Stimulated activated CD8-positive, alpha-beta memory T cell treated with anti-CD3 and anti-CD28 coated beads, Interleukin-2, amount 100 ng/mL, for 48 hours (primary cell): ENCODE measurements at regions not wholly inside any gene's neighbourhood (a gene's known extent, or its start where the extent isn't known, plus 50 kb on each side); places are given as distances from the start of the nearest gene placed in this dataset.
A peak's percentile ranks its signal among the peaks of the same experiment; 100 is the strongest.
"Not testable (repeated sequence)": the region's sequence is repeated elsewhere in the genome, so short reads cannot be mapped to it uniquely, and the experiment has no call there.

ENCODE experiments used
- DNase-seq, 2 donors: peaks; one replicate each; pipeline ENCODE4 v3.0.0-alpha.2; 2020; ENCODE audit warnings: low read depth in 2 of 2

DNA sequence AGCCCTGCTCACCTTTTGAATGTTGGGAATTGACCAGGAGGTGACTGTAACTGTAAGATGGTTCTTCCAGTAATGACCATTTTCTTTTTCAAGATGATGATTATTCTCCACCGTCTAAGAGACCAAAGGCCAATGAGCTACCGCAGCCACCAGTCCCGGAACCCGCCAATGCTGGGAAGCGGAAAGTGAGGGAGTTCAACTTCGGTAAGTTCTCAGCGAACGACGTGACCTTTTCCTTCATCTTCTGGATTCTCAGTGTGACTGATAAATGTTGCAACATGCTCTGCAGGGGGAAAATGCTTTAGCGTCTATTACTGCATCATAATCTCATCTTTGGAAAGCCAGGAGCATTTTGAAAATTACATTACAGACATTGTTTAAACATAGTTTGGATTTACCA is 89.5 kb upstream of the SPDYE9 start:
- not testable (repeated sequence) for DNase-seq

DNA sequence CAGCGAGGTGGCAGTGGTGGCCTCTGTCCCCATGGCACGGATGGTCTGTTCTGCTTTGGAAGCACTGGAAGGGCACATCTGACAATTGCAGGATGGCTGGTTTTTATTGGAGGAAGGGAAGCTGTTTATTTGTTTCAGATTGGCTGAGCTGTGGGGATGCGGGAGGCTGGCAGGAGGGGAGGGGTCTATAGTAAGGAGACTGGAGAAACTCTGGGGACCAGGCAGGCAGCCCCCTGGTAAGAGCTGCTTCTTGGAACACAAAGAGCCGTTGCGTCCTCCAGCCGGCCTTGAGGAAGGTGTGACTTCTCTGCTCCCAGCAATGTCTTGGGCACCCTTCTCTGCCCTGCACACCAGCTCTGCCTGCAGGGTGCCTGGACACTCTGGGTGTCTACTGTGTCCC is 85.1 kb upstream of the SPDYE9 start:
- DNase-seq, result not testable (repeated sequence)

- DNase-seq, result not testable (repeated sequence)
These were observed 84.6 kb upstream of the SPDYE9 start for GRCh38 chr7:73170415-73170814.

DNA sequence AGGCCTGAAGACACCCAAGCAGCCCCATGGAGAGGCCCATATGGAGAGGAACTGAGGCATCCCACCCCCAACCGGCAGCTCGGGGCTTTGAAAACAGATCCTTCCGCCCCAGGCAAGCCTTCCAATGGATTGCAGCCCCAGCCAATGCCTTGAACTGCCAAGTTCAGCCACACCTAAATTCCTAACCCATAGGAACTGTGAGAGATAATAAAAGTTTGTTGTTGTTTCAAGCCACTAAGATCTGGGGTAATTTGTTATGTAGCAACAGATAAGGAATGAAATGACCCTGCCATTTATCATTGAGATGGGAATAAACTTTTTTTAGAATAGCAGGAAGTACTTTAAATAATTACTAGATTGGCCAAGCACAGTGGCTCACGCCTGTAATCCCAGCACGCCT is 80.3 kb upstream of the SPDYE9 start:
- not testable (repeated sequence) for DNase-seq

DNA sequence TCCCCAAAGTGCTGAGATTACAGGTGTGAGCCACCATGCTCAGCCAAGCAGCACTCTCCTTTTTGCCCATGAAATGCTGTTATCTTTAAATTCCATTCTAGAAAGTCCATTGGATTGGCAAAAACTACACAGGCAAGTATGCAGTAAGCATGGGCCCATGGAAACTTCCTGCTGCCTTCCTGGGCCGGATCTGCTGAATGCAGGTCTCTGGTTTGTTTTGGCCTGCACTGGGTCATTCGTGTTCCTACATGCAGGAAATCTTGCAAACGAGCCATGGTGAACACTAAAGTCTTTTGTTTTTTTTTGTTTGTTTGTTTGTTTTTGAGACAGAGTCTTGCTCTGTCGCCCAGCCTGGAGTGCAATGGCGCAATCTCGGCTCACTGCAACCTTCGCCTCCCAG is 76.8 kb upstream of the SPDYE9 start:
- not testable (repeated sequence) for DNase-seq

DNA sequence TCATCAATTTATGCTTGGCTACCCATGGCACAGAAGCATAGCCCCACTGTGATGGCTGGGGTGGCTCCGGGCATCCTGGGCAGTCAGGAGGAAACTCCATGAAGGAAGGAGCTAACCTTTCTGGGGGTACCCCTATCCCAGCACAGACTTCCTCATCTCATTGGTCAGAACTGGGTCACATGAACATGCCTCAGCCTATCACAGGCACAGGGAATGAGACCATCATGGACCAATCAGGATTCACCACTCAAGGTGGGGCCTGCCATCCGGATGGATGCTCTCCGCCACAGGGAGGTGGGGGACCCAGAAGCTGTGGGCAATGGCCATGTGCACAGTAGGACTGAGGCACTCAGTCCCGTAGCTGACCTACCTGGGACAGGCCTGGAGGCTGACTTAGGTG is 75.9 kb upstream of the SPDYE9 start:
- DNase-seq, result not testable (repeated sequence)

GRCh38 chr7:73157169-73157661 is 71.4 kb upstream of the SPDYE9 start:
- not testable (repeated sequence) for DNase-seq

DNA sequence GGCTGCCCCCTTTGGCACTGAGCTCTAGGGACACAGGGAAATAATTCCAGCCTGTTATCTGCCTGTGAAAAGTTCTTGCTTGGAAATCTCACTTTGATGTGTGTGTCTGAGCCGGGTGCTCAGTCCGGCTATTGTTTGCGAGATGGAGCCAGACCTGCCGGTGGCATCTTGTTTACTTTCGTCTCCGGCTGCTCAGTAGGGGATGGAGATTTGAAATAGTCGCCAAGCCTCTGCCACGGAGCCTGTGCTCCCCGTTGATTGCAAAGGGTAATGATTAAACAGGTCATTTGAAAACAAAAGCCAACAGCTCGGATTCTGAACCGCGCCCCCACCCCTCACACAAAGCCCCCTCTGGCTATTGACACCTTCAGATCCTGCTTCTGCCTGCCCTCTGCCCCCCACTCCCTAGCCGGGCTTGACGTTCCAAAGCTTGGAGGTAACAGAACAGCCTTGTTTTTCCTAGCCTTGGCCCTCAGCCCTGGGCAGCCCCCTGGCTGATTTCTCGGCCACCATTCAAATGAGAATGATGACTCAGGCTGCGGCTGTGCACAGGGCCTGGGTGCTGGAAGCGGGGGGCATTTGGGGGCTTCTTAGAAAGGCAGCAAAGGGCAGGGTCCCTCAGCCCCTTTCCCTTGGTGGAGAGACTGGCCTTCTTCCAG is 70.8 kb upstream of the SPDYE9 start:
- not testable (repeated sequence) for DNase-seq

DNA sequence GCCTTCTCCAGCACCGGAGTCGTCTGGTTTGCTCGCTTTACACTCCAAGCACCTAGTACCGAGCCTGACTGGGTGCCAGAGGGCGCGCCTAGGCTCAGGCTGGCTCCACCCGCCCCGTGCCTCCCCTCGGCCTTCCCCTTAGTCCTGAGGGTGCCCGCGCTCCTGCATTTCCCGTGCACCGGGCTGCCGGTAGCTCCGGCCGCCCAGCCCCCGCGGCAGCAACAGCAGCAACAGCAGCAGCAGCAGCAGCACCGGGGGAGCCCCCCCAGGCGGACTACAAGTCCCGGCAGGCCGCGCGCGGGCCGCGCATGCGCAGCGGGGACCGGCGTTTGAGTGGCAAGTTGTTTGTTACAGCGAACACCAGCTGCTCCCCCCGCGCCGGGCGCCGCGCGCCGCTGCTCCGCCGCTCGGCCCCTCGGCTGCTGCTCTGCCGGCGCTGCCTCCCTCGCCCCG is 68.8 kb upstream of the SPDYE9 start:
- DNase-seq, result peak; percentile 45 to 59

DNA sequence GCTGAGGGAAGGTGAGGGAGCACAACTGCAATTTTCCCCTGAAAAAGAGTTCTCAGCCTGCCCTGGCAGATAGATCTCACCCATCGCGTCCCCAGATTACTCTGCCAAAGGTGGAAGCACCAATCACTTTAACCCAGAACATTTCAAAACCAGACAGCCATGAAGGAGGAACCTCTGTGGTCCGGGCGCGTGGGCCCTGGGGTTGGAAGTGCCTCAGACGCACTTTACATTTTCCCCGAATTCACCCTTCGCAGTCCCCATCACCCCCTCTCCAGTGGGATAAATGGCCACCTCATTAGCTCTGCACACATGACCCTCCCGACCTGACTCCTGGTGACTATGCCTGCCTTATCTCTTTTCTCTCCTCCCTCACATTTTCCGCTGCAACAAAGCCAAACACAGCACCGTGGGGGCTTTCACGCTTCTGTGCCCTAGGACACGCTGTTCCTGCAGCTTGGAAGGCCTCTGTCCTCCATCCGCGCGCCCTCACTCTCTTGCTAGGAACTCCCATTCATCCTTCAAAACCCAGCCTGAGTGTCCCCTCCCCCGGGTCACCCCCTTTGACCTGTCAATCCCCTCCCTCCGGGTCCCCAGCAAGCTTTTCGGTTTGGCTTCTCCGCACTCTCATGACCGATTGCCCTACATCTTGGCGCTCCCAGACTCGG is 68.2 kb upstream of the SPDYE9 start:
- DNase-seq, result not testable (repeated sequence)

DNA sequence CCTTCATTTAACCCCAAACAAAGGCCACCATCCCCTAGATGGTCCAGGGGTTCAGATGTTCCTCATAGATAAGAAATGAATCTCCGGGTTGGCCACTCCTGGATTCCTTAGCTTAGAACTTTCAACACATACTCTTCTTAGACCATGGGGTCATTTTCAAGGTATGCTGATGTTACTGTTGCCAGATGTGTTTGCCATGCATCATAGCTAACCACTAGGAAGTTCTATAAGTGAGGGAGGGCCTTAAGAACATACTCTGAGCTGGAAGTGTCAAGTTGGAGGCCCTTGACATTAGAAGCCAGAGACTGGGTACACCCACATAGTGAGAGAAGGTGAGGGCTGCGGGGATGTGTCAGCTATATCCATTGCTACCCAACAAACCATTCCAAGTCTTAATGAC is 62.7 kb upstream of the SPDYE9 start:
- DNase-seq, result not testable (repeated sequence)

DNA sequence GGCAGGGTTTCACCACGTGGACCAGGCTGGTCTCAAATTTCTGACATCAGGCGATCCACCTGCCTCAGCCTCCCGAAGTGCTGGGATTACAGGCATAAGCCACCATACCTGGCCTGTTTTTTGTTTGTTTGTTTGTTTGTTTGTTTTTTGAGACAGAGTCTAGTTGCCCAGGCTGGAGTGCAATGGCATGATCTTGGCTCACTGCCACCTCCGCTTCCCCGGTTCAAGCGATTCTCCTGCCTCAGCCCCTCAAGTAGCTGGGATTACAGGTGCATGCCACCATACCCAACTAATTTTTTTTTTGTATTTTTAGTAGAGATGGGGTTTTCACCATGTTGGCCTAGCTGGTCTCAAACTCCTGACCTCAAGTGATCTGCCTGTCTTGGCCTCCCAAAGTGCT is 61.8 kb upstream of the SPDYE9 start:
- DNase-seq, result not testable (repeated sequence)

- not testable (repeated sequence) for DNase-seq
These were observed 58.2 kb upstream of the SPDYE9 start for GRCh38 chr7:73143993-73144392.

GRCh38 chr7:73137922-73138321 is 52.1 kb upstream of the SPDYE9 start:
- not testable (repeated sequence) for DNase-seq
